T-helper 2 cell treated with Interferon-gamma antibody and Interleukin-4, amounts not matched to agents 100 ng/mL and 5 ng/mL, for 36 hours (primary cell): ENCODE measurements at regions not wholly inside any gene's neighbourhood (a gene's known extent, or its start where the extent isn't known, plus 50 kb on each side); places are given as distances from the start of the nearest gene placed in this dataset.

Source experiments
- intact Hi-C: fragments of 100-400 bp; cut with micrococcal nuclease; formaldehyde crosslinking; loops from one replicate; pipeline ENCODE4 v1.15.1; 2023

DNA sequence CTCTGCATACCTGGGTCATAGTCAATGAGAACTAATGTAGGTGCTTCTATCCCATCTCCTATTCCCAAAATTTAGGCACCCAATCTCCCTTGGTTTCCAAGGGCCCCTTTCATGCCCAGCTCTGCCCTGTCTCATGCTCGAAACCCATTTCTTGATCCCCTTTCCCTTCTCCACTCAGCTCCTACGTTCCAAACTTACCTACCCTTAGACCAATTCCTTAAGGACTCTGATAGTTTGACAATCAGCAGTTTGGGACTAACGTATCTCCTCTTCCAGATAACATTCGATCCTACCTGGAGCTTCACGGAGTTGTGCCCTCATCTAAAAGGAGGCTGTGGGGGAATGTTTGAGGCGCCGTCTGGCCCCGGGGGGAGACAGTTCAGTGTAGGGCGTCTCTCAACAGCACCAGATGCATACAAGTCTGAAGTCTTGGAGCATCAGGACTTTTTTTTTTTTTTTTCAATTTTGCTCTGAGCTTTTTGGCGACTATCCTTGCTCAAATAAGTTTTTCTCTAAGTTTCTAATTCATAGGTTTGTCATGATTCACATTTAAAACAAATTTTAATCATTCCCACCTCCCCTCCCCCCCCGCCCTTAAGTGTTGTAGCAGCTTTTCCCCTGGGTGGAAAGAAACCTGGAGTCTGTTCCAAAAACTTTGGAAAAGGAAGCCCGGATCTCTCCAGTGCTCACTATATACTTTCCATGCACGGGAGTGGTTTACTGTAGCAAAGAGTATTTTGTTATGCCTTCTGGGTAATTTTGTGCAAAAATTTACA, 141.2 kb upstream of the LGALSL start:
- intact Hi-C loops = no loop called here

DNA sequence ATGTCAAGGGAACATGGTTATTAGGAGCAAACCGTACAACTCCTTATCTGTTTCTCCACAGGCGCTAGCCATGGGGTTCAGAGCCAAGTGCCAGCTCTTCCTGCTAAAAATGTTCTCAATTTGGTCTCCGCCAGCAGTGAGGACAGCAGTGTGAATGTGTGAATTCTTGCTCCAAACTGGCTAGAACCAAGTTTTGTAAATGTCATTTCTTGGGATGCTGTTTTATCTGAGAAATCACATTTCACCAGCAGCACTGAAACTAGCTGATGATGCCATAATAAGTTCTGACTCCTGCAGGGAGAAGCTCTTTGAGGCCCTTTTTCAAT, 140.6 kb upstream of the LGALSL start:
- intact Hi-C loops = no loop called here

DNA sequence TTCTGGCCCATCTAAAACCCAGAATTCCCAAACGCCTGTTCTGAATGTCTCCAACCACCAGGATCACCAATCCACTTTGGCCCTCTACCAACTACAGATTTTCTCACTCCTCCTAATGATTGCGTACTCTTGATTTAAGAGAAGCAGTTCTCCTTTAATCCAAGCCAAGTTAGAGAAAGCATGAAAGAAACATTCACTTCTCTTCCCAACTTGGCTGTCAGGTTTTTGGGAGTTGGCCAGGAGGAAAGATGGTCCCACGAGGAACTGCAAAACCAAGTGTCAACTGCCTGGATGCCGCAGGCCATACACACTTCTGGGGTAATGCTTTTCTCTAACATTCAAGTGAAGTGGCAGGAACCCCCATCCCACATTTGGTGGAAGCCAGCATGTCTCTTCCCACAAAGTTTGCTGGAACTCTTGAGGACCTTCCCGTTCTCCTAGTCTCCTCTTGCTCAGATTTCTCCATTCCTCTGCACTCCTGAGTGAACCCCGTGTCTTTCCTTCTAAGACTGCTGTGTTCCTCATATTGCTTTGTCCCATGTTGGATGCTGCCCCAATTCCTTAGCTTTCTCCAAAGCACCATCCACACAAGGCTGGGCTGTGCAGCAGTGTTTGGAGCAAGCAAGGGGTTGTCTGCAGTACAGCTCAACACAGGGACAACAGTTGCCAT, 138.5 kb upstream of the LGALSL start:
- intact Hi-C loops = no loop called here

DNA sequence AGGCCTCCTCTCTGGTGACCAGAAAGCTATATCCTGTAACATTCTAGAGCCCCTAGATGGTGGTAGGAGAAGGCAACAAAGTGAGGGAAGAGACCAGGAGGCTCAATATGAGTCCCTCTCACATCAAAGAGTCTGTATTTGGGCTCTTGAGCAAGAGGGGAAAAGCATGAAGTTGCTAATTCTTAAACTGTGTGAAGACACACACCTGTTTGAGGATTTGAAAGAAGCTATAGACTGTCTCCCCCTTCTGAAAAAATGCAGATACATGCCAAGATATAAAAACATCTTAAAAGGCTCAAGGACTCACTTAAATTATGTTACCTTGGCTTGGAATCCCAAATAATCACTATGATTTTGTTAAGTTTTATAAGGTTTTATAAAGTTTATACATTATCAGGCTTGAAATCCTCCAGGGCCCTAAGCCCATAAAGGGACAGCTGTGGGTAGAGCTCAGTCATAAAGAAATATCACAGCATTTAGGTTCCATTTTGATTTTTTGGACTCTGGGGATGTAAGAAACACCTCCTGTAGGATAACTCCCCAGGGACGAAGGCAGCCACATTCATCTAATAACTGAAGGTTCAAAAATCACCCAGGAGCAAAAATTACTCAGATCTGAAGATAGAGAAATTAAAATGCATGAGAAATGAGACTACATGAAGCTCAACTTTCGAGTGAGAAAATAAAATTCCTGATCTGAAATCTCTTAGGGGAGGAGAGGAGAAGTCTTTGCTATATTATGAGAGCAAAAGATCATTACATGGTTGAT, 136.1 kb upstream of the LGALSL start:
- intact Hi-C loops = no loop called here

DNA sequence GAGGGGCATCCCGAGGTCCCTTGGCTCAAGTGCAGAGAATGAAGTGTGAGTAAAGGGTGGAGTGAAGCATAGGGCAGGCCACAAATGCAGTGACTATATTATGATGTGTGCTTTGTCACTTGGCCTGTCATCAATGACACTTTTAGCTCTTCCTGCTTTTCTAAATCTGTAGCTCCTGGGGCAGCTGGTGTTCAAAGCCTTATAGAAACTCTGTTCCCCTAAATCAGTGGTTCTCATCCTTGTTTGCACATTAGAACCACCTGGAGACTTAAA, 135.6 kb upstream of the LGALSL start:
- intact Hi-C loops = no loop called here

DNA sequence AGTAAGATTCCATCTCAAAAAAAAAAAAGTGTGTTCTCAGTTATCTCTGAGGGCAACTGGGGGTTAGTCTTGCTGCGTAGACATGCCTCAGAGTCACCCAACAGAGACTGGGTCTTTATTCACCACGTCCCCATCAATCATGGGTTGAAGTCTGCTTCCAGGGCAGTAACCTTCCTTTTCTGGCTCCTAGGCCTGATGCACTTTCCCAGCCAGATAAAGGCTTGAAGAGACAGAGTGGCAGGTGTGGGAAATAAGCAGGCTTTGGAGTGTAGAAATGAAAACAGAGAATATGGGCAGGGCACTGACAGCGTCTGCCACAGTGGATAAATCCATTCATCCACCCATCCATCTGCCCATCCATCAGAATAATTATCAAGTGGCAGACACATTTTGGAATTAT, 134.1 kb upstream of the LGALSL start:
- intact Hi-C loops = loop anchor here (10.0 kb wide), 1 partner anchor 625 kb away; no protein-coding TSS in a partner anchor

DNA sequence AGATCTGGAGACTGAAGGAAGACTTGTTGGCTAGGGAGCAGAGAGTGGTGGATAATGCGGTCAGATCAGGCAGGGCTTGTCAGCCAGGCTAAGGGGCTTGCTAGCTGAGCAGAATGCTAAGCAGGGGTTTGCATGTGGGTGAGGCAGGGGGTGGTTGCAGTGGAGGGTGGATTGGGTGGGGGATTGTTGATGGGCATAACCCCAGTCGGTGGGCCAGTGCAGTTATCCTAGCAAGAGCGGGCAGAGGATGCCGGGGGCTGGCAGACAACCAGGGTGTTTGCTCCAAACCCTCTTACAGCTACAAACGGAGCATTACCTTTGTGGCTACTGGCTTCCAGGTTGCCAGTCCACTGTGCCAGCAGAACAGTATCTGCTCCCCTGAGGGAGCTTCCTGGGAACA, 131.5 kb upstream of the LGALSL start:
- intact Hi-C loops = loop anchor here (10.0 kb wide), 1 partner anchor 628 kb away; no protein-coding TSS in a partner anchor

DNA sequence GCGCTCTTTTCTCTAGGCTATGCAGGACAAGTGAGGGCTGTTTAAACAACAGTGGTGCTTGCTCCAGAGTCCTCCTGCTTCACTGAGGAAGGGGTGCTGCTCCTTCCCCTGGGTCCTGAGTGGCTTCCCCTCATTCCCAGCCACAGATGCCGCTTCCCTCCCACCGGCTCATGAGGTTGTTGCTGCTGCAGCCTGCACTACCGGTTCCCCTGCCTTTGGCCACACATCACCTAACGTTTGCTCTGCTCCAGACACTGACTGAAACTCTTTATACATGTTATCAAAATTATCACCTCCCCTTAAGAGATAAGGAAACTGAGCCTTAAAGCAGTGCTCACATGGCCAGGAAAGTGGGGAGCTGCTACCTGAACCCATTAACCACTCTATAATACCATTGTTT, 130.8 kb upstream of the LGALSL start:
- intact Hi-C loops = loop anchor here (10.0 kb wide), 1 partner anchor 628 kb away; no protein-coding TSS in a partner anchor

DNA sequence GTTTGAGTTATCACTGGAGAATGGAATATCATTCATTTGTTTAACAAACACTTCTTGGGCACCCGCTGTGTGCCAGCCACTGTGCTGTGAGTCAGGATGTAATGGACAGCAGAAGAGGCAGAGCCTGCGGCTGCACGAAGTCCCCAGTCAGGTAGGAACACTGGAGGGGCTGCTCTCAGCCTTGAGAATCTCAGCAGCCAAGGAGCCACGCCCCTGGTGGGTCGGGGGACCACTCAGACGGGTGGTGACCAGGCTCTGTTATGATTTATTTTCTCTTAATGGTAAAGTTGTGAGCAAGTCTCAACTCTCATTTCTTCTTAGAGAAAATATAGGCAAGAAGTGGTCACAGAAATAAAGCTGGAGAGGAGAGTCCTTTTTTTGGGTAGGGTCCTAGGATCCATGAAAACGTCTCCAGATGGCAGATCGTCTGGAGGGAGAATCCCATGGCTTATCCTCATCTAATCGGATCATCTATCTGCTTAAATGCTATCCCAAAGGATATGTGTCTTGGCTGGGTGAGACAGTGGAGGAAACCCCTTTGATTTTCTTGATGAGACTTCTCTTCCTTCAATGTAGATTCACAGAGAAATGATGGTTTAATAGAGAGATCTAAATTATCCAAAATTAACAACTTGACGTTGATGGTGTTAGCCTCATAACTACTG, 129.1 kb upstream of the LGALSL start:
- intact Hi-C loops = loop anchor here (5.0 to 10.0 kb wide), 3 partner anchors 322 to 630 kb away; partner anchors contain the start of gene UGP2

DNA sequence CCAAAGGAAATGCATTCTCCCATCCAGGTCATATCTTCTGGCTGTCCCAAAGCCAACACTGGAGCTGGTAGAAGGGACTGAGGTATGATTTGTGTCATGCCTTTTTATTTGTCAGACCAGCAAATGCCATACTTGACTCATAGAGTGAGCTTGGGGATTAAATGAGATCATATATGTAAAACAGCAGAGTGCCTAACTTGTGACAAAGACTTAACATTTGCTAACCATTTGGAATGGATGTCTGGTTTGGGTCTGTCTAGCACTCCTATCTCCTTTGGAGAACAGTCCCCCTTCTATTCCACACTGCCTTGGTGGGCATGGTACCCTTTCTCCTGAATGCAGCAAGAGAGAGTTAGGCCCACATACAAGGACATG, 128.5 kb upstream of the LGALSL start:
- intact Hi-C loops = loop anchor here (5.0 to 10.0 kb wide), 3 partner anchors 322 to 631 kb away; partner anchors contain the start of gene UGP2

DNA sequence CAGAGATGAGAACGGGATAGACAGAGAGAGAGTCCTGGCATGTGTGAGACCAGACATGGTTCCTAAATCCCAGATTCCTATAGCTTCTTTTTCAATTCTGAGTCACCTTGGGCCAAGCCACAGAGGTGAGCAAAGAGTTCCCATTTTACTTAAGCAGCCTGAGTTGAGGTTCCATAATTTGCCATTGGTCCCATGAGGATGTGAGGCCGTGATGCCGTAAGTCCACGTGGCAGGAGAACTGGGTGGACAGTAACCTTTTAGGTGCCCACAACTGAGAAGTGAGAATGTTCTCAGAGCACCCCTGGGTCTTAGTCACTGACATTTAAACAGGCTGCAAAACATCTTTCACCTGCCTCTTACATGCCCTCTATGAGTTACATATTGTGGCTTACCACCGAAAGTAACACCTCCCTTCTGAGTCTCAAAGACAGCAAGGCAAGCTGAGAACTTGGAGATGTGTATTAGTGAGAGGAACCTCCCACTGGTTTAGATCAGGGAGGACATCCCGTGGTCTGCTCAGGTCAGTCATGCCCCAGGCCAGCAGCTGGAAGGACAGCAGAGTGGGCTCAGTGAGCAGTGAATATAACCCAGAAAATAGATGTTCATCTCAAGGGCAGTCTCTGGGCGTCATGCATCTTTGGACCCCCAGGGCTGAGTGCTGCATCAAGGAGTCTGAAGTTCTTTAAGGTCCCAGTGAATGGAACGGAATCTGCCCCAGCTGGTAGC, 127.9 kb upstream of the LGALSL start:
- intact Hi-C loops = loop anchor here (1.0 to 10.0 kb wide), 9 partner anchors 43 to 738 kb away; partner anchors contain the start of genes MDH1, PELI1, UGP2 and WDPCP

DNA sequence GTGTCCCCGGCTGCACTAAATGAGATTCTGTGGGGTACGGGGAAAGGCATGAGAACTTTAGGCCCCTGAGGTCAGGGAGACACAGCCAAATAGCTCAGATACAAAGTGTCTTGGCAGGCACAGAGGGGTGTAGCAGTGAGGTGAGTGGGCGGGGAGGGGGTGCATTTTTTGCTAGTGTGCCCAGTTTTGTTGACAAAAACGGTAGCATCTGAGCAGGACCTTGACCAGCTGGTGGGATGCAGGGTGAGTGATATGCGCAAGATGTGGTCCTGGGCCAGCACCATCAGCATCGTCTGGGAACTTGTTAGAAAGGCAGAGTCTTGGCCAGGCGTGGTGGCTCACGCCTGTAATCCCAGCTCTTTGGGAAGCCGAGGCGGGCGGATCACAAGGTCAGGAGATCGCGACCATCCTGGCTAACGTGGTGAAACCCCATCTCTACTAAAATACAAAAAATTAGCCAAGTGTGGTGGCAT, 127.3 kb upstream of the LGALSL start:
- intact Hi-C loops = loop anchor here (1.0 to 10.0 kb wide), 10 partner anchors 43 to 738 kb away; partner anchors contain the start of genes MDH1, PELI1, UGP2 and WDPCP

DNA sequence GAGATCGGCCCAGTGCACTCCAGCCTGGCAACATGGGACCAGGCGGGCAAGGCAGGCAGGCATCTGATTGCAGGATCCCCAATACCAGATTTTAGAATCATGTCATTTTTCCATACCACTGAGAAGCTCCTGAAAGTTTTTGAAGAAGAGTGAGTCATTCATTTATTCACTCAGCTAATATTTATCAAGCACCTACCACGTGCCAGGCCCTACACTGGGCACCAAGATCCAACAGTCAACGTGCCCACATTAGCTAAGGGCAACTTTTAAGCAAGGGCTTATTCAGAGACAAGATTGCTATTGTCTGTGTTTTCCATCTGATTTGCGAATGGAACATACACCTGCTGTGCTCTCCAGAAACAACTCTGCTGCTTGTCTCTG, 126.8 kb upstream of the LGALSL start:
- intact Hi-C loops = loop anchor here (1.0 to 10.0 kb wide), 5 partner anchors 182 to 632 kb away; partner anchors contain the start of genes PELI1 and UGP2

DNA sequence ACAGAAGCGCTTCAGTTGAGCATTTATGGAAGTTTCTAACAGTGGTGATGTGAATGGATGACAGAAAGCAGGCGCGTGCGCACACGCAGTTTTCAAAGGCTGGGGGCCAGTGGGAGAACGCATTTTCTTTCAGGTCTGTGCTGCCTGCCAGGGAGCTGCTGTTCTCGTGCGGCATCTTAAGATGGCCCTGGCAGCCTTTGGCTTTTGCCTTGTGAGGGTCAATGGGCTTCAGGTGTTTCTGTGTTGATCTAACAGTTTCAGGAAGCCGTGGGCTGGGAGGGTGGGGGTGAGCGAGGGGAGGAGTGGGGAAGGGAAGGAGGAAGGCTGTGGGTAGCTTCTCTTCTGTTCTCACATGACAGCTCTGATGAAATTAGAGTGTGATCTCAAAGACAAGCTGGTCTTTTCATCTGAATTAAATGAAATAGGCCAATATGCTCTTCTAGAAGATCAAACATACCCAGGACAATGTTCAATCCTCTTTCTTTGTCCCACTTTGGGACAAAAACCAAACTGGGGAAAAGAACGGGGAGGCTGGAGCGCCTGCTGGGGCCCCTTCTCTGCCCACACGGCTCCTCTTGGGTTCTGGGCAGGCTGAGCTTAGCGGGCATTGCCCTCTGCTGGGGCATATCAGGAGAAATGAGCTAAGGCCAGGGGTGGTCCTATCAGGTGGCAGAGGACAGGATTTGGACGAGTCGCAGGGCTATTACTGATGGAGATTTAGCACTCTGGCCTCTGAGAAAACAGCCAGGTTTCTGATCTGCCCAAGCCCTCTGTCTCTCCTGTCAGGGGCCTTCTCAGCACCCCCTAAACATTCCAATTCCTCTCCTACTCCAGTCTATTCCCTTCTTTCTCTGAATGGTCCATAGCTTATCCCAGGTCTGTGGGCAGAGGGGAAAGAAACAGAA, 126.2 kb upstream of the LGALSL start:
- intact Hi-C loops = loop anchor here (1.0 to 10.0 kb wide), 5 partner anchors 183 to 633 kb away; partner anchors contain the start of genes PELI1 and UGP2

DNA sequence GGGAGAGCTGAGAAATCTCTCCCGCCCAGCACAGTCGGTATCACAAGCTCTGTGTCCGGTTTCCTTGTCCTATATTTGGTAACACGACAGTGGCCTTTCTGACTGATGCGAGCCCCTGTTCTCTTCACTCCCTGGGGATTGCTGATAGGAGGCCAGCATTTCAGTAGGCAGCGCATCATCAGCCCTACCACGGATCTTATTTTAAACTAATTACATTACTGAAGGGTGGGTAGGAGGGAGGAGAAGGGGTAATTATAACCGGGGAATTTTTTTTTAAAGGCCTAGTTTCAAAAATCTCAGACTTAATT, 125.6 kb upstream of the LGALSL start:
- intact Hi-C loops = loop anchor here (5.0 to 10.0 kb wide), 3 partner anchors 319 to 634 kb away; partner anchors contain the start of gene UGP2

DNA sequence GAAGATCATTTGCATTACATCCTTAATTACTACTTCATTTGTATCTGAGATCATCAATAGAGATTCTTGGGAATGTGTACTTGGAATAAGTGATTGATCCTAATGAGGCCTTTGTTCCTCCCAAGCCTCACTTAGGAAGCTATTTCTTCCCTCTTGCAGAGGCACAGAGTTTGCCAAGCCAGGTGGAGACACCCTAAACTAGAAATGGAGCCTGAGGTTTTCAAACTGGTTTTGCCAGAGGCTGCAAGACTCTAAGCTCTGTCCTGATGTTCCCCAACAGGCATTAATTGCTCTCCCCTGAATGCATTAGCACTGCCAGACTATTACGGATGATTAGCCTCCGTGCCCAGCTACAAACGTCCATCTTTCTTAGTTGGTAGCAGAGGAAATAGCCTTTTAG, 125.2 kb upstream of the LGALSL start:
- intact Hi-C loops = loop anchor here (5.0 to 10.0 kb wide), 3 partner anchors 319 to 634 kb away; partner anchors contain the start of gene UGP2

DNA sequence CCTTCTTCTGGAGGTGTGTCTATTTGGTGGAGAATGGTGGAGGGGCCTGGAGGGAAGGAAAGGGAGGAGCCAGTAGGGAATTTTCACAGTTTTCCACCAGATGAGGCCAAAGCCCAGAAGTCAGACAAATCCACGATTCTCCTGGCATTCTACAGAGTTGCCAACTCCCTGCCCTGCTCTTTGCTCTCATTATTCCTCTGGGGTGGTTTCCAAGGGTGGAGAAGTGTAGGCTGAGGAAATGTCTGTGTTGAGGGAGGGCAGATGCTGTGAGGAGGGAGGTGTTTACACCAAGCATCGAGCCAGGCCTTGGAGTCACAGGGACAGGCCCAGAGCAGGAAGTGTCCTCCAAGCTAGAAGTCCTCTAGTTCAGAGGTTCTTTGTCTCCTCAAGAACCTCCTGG, 124.1 kb upstream of the LGALSL start:
- intact Hi-C loops = loop anchor here (2.0 to 10.0 kb wide), 6 partner anchors 195 to 635 kb away; partner anchors contain the start of genes AFTPH and UGP2

DNA sequence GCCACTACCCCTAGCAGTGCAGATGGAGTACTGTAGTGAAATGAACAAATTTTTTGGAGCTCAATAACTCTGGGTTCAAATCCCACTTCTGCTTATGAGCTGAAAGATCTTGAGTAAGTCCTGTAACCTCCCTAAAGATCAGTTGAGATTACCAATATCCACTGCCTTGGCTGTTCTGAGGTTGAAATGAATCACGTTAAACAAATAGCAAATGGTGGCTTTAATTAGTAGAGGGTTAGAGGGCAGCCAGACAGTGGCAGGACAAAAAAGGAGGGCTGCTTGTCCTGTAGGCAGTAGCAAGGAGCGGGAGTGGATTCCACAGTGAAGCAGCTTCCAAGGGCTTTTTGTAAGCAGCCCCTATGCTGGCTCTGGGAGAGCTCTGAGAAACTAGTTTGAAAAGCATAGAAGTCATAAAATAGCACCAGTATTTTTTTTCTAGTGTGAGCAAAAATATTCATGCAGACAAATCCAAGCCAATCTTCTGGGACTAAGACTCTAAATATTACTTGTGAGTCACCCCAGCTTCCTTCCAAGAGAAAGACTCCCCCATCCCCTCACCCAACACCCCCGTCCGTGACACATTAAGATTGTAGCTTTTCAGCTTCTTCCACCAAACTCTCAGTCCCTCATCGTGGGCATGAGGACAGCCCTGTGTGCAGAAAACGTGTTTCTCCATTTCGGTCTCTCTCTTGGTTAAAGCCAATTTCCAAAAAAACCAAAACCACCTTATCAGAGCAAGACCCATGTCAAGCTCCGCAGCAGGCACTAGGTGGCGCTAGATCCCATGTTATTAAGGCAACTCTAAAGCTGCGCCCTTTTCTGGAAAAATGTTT, 123.5 kb upstream of the LGALSL start:
- intact Hi-C loops = loop anchor here (1.0 to 2.0 kb wide), 6 partner anchors 158 to 542 kb away; partner anchors contain the start of gene AFTPH
